ENCODE measurements at regions not wholly inside any gene's neighbourhood (a gene's known extent, or its start where the extent isn't known, plus 50 kb on each side); places are given as distances from the start of the nearest gene placed in this dataset.
"Not testable (repeated sequence)": the region's sequence is repeated elsewhere in the genome, so short reads cannot be mapped to it uniquely, and the experiment has no call there.

DNA sequence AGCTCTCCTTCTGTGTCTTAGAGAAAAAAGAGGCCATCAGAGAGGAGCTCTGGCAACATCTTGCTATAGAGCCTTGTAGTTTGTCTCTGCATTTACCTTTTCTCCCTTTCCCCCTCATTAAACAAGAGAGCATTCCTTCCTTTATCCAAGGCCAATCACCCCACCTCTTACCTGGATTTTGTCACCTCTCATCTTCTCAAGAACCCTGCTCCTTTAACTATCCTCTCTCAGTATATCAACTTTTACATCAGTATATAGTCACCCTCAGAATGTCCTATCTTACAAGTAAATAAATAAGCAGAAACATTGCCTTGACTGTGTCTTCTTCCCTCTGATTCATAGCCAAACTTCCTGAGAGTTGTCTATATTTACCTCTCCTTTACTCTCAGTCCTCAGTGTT, 105.0 kb upstream of the SLC38A2 start:
- H3K36me3 ChIP-seq (ENCODE audit: control insufficient read depth in 2 of 2, extremely low read depth in 1 of 2, insufficient read depth in 1 of 2, low read length in 1 of 2), result no peaks in the 10 kb centered on the region
- no peak overlapping the region for H3K4me3 Mint-ChIP-seq
- no peak overlapping the region for H3K27ac ChIP-seq (ENCODE audit: low read length)
- H3K9me3 ChIP-seq, result no peaks in the 10 kb centered on the region
- H3K27me3 Mint-ChIP-seq, result no peaks in the 10 kb centered on the region
- H3K27me3 ChIP-seq (replicated peaks in 1 of 2; ENCODE audit: control insufficient read depth in 2 of 2, extremely low read depth in 1 of 2, insufficient read depth in 2 of 2, low read length in 1 of 2), result no peaks in the 10 kb centered on the region
- H3K36me3 Mint-ChIP-seq, result peaks cover 11% of the 10 kb centered on the region
- peaks cover 5 to 8% (median 6%) of the 10 kb centered on the region in 3 donors for H3K4me1 Mint-ChIP-seq
- no peak for DNase-seq
- ATAC-seq (replicated peaks in 1 of 4), result no peak
- POLR2A ChIA-PET, result no interaction called here
- no peaks in the 10 kb centered on the region for H3K4me1 ChIP-seq (ENCODE audit: control insufficient read depth in 1 of 2, extremely low read depth in 1 of 2, insufficient read depth in 2 of 2, low read length in 2 of 2)
- H3K27ac Mint-ChIP-seq, result no peak overlapping the region
- H3K4me3 ChIP-seq (ENCODE audit: control insufficient read depth in 1 of 2, extremely low read depth in 1 of 2, low read length in 1 of 2), result no peak overlapping the region
- CTCF ChIA-PET, result no interaction called here
- H3K9me3 Mint-ChIP-seq, result no peaks in the 10 kb centered on the region

- Histone ChIP-seq H3K4me1 (ENCODE audit: control insufficient read depth in 1 of 2, extremely low read depth in 1 of 2, insufficient read depth in 2 of 2, low read length in 2 of 2) (no peaks in the 10 kb centered on the region), H3K9me3 (no peaks in the 10 kb centered on the region), H3K27me3 (replicated peaks in 1 of 2; ENCODE audit: control insufficient read depth in 2 of 2, extremely low read depth in 1 of 2, insufficient read depth in 2 of 2, low read length in 1 of 2) (no peaks in the 10 kb centered on the region), H3K27ac (ENCODE audit: low read length) (no peak overlapping the region), H3K4me3 (ENCODE audit: control insufficient read depth in 1 of 2, extremely low read depth in 1 of 2, low read length in 1 of 2) (no peak overlapping the region), H3K36me3 (ENCODE audit: control insufficient read depth in 2 of 2, extremely low read depth in 1 of 2, insufficient read depth in 1 of 2, low read length in 1 of 2) (no peaks in the 10 kb centered on the region)
- H3K27ac Mint-ChIP-seq, result no peak overlapping the region
- ChIA-PET CTCF (no interaction called here), POLR2A (interaction anchor here in 1 of 2 donors (0.6 kb wide), 1 partner anchor 16 kb away, joined by 3 read pairs; no protein-coding TSS in a partner anchor)
- no peaks in the 10 kb centered on the region for H3K9me3 Mint-ChIP-seq
- H3K4me1 Mint-ChIP-seq, result peaks cover 10 to 11% (median 10%) of the 10 kb centered on the region in 3 donors
- H3K4me3 Mint-ChIP-seq, result no peak overlapping the region
- peaks cover 11% of the 10 kb centered on the region for H3K36me3 Mint-ChIP-seq
- DNase-seq (no peak), ATAC-seq (replicated peaks in 1 of 4) (no peak)
- no peaks in the 10 kb centered on the region for H3K27me3 Mint-ChIP-seq
- 72% methylated on average over 2 of the region's 3 CpGs for WGBS (ENCODE audit: insufficient coverage)
Observed at GRCh38 chr12:46475972-46476645, 103.5 kb upstream of the SLC38A2 start.

DNA sequence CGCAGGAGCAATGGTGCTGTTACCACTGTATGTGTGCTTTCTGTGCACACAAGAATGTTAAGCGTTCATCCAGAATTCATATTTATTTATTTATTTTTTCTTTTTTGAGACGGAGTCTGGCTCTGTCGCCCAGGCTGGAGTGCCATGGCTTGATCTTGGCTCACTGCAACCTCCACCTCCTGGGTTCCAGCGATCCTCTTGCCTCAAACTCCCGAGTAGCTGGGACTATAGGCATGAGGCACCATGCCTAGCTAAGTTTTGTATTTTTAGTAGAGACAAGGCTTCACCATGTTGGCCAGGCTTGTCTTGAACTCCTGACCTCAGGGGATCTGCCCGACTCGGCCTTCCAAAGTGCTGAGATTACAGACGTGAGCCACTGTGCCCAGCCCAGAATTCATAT, 101.8 kb upstream of the SLC38A2 start:
- CTCF ChIA-PET, result interaction anchor here in 1 of 2 donors (0.9 kb wide), 1 partner anchor 150 kb away, joined by 5 read pairs; no protein-coding TSS in a partner anchor
- H3K27me3 Mint-ChIP-seq; H3K4me3 Mint-ChIP-seq; POLR2A ChIA-PET; H3K27ac Mint-ChIP-seq; H3K9me3 Mint-ChIP-seq; H3K27me3 ChIP-seq (replicated peaks in 1 of 2; ENCODE audit: control insufficient read depth in 2 of 2, extremely low read depth in 1 of 2, insufficient read depth in 2 of 2, low read length in 1 of 2); H3K4me3 ChIP-seq (ENCODE audit: control insufficient read depth in 1 of 2, extremely low read depth in 1 of 2, low read length in 1 of 2); H3K9me3 ChIP-seq; H3K27ac ChIP-seq (ENCODE audit: low read length); ATAC-seq (replicated peaks in 1 of 4); DNase-seq; H3K4me1 ChIP-seq (ENCODE audit: control insufficient read depth in 1 of 2, extremely low read depth in 1 of 2, insufficient read depth in 2 of 2, low read length in 2 of 2); H3K36me3 ChIP-seq (ENCODE audit: control insufficient read depth in 2 of 2, extremely low read depth in 1 of 2, insufficient read depth in 1 of 2, low read length in 1 of 2): not testable (repeated sequence)
- H3K36me3 Mint-ChIP-seq, result peaks cover 11% of the 10 kb centered on the region
- WGBS (ENCODE audit: insufficient coverage), result 94% methylated on average over 3 of the region's 9 CpGs
- peaks cover 21 to 26% (median 21%) of the 10 kb centered on the region in 3 donors for H3K4me1 Mint-ChIP-seq

GRCh38 chr12:46473634-46474329, 101.2 kb upstream of the SLC38A2 start:
- CTCF ChIA-PET, result interaction anchor here in 1 of 2 donors (0.9 kb wide), 1 partner anchor 150 kb away, joined by 5 read pairs; no protein-coding TSS in a partner anchor
- Mint-ChIP-seq H3K36me3 (peaks cover 8% of the 10 kb centered on the region), H3K4me1 (peaks cover 21 to 26% (median 21%) of the 10 kb centered on the region in 3 donors), H3K9me3 (no peaks in the 10 kb centered on the region), H3K27me3 (no peaks in the 10 kb centered on the region), H3K27ac (peak overlapping the region; percentile 31 to 56), H3K4me3 (no peak overlapping the region)
- Histone ChIP-seq H3K4me1 (ENCODE audit: control insufficient read depth in 1 of 2, extremely low read depth in 1 of 2, insufficient read depth in 2 of 2, low read length in 2 of 2) (peaks cover 5% of the 10 kb centered on the region in 2 experiments), H3K4me3 (ENCODE audit: control insufficient read depth in 1 of 2, extremely low read depth in 1 of 2, low read length in 1 of 2) (no peak overlapping the region), H3K27me3 (replicated peaks in 1 of 2; ENCODE audit: control insufficient read depth in 2 of 2, extremely low read depth in 1 of 2, insufficient read depth in 2 of 2, low read length in 1 of 2) (no peaks in the 10 kb centered on the region), H3K9me3 (no peaks in the 10 kb centered on the region), H3K27ac (ENCODE audit: low read length) (no peak overlapping the region), H3K36me3 (ENCODE audit: control insufficient read depth in 2 of 2, extremely low read depth in 1 of 2, insufficient read depth in 1 of 2, low read length in 1 of 2) (no peaks in the 10 kb centered on the region)
- ATAC-seq (replicated peaks in 1 of 4) (no peak), DNase-seq (no peak)
- POLR2A ChIA-PET, result no interaction called here
- no CpG with 5 or more reads among the region's 8 CpGs for WGBS (ENCODE audit: insufficient coverage)

DNA sequence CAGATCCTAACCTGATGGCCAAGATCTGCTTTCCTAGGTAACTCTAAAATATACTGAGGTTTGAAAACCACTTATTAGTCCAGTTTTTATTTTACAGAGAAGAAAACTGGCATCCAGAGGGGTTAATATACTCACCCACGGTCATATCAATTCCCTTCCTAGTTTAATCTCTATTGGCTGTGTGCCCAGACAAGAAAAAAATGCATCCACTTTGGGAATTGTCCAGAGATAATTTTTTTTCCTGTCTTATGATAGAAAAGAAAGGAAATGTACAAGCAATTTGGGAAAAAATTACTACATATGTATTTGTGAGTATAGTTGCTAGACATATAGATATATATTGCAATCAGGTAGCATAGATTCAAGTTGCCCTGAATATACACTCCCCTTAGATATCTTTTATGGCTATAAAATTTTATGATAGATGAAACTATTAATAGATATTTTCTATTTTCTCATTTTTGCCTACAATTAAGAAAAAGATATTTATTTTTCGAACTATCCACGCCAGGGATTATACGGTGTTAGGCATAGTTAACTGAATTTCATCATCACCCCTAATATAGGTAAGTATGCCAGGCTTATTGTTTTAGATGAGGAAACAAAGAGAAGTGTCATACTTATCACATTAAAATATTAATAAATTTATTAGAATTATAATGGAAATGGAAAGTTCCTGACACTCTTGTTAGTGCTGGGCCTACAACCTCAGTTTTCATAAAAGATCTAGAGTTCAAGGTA, 100.5 kb upstream of the SLC38A2 start:
- Histone ChIP-seq H3K9me3 (no peaks in the 10 kb centered on the region), H3K4me1 (ENCODE audit: control insufficient read depth in 1 of 2, extremely low read depth in 1 of 2, insufficient read depth in 2 of 2, low read length in 2 of 2) (peaks cover 5% of the 10 kb centered on the region in 2 experiments), H3K27me3 (replicated peaks in 1 of 2; ENCODE audit: control insufficient read depth in 2 of 2, extremely low read depth in 1 of 2, insufficient read depth in 2 of 2, low read length in 1 of 2) (no peaks in the 10 kb centered on the region), H3K36me3 (ENCODE audit: control insufficient read depth in 2 of 2, extremely low read depth in 1 of 2, insufficient read depth in 1 of 2, low read length in 1 of 2) (no peaks in the 10 kb centered on the region), H3K27ac (ENCODE audit: low read length) (no peak overlapping the region), H3K4me3 (ENCODE audit: control insufficient read depth in 1 of 2, extremely low read depth in 1 of 2, low read length in 1 of 2) (no peak overlapping the region)
- H3K27me3 Mint-ChIP-seq, result no peaks in the 10 kb centered on the region
- peak overlapping the region; percentile 31 to 56 for H3K27ac Mint-ChIP-seq
- DNase-seq (no peak), ATAC-seq (replicated peaks in 1 of 4) (no peak)
- CTCF ChIA-PET, result no interaction called here
- H3K36me3 Mint-ChIP-seq, result peaks cover 7% of the 10 kb centered on the region
- H3K4me1 Mint-ChIP-seq, result peaks cover 21 to 26% (median 21%) of the 10 kb centered on the region in 3 donors
- no peak overlapping the region for H3K4me3 Mint-ChIP-seq
- no CpG with 5 or more reads among the region's 4 CpGs for WGBS (ENCODE audit: insufficient coverage)
- no peaks in the 10 kb centered on the region for H3K9me3 Mint-ChIP-seq
- POLR2A ChIA-PET, result no interaction called here

- no peak overlapping the region for H3K4me3 ChIP-seq (ENCODE audit: control insufficient read depth in 1 of 2, extremely low read depth in 1 of 2, low read length in 1 of 2)
- no peaks in the 10 kb centered on the region for H3K9me3 Mint-ChIP-seq
- ChIA-PET CTCF (no interaction called here), POLR2A (no interaction called here)
- H3K9me3 ChIP-seq, result no peaks in the 10 kb centered on the region
- WGBS (ENCODE audit: insufficient coverage), result 100% methylated on average over 1 of the region's 5 CpGs
- no peak overlapping the region for H3K27ac Mint-ChIP-seq
- peaks cover 21 to 26% (median 21%) of the 10 kb centered on the region in 3 donors for H3K4me1 Mint-ChIP-seq
- H3K36me3 Mint-ChIP-seq, result no peaks in the 10 kb centered on the region
- ATAC-seq (replicated peaks in 1 of 4) (no peak), DNase-seq (no peak)
- H3K27ac ChIP-seq (ENCODE audit: low read length), result no peak overlapping the region
- H3K4me1 ChIP-seq (ENCODE audit: control insufficient read depth in 1 of 2, extremely low read depth in 1 of 2, insufficient read depth in 2 of 2, low read length in 2 of 2), result peaks cover 5% of the 10 kb centered on the region in 2 experiments
- H3K27me3 Mint-ChIP-seq, result no peaks in the 10 kb centered on the region
- no peaks in the 10 kb centered on the region for H3K36me3 ChIP-seq (ENCODE audit: control insufficient read depth in 2 of 2, extremely low read depth in 1 of 2, insufficient read depth in 1 of 2, low read length in 1 of 2)
- H3K4me3 Mint-ChIP-seq, result no peak overlapping the region
- H3K27me3 ChIP-seq (replicated peaks in 1 of 2; ENCODE audit: control insufficient read depth in 2 of 2, extremely low read depth in 1 of 2, insufficient read depth in 2 of 2, low read length in 1 of 2), result no peaks in the 10 kb centered on the region
Observed at GRCh38 chr12:46472144-46472705, 99.7 kb upstream of the SLC38A2 start.
